Left ventricle myocardium inferior (tissue), 1 donor: ENCODE measurements at regions not wholly inside any gene's neighbourhood (a gene's known extent, or its start where the extent isn't known, plus 50 kb on each side); places are given as distances from the start of the nearest gene placed in this dataset.
"Not testable (repeated sequence)": the region's sequence is repeated elsewhere in the genome, so short reads cannot be mapped to it uniquely, and the experiment has no call there.

ENCODE experiments used
- DNase-seq: peaks from one replicate; pipeline ENCODE4 v3.0.0-alpha.2; 2020
- H3K27ac ChIP-seq: fragments of 200-600 bp; replicated peaks from 2 replicates; pipeline ENCODE4 v1.8.0; 2021
- H3K27me3 ChIP-seq: fragments of 200-600 bp; 2 replicates; pipeline ENCODE4 v1.8.0; 2021; ENCODE audit warnings: low read depth
- H3K36me3 ChIP-seq: fragments of 200-600 bp; 2 replicates; pipeline ENCODE4 v1.8.0; 2021
- H3K4me1 ChIP-seq: fragments of 200-600 bp; 2 replicates; pipeline ENCODE4 v1.8.0; 2021
- H3K4me3 ChIP-seq: fragments of 200-600 bp; 2 replicates; pipeline ENCODE4 v1.8.0; 2021; ENCODE audit warnings: mild to moderate bottlenecking, moderate library complexity
- H3K9me3 ChIP-seq: fragments of 200-600 bp; replicated peaks from 2 replicates; pipeline ENCODE4 v1.8.0; 2021
- CTCF ChIP-seq: fragments of 200-600 bp; IDR thresholded peaks from 2 replicates; pipeline ENCODE4 v1.8.0; 2021; ENCODE audit warnings: antibody characterized with exemption, mild to moderate bottlenecking, borderline replicate concordance
- intact Hi-C: fragments of 100-400 bp; cut with micrococcal nuclease; formaldehyde crosslinking; loops from one replicate; pipeline ENCODE4 v1.11.0; 2022
- donor health status: DM: no; HTN: yes; CAD: no; lungs with severe emphysema.

DNA sequence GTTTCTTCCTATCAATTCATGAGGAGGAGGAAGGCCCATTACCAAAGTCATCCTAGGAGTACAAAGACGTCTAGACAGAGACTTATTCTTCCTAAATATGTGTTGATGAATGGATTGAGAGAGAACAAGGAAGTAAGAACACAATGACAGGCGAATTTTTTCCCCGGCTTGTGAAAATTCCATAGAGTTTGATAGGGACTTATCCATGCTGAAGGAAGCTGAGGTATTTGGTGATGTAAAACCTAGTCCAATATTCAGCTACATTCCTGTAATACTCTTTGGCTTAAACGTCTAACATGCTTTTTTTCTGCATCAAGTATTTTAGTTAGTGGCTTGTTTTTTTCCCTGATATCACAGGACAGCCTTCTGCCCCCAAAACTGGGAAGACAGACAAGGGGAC, 121.9 kb upstream of the MYT1L start:
- no peak for TF ChIP-seq CTCF
- no peaks in the 10 kb centered on the region for H3K4me1 ChIP-seq

DNA sequence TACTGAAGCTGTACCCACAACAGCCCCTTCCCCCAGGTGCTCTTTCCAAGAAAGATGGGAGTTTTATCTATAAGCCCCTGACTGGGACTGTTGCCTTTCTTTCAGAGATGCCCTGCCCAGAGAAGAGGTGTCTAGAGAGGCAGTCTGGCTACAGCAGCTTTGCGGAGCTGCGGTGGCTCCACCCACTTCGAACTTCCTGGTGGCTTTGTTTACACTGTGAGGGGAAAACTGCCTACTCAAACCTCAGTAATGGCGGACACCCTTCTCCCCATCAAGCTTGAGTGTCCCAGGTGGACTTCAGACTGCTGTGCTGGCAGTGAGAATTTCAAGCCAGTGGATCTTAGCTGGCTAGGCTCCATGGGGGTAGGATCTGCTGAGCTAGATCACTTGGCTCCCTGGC, 120.2 kb upstream of the MYT1L start:
- H3K4me1 ChIP-seq, H3K27ac ChIP-seq, intact Hi-C loops, H3K36me3 ChIP-seq, DNase-seq, H3K9me3 ChIP-seq, H3K4me3 ChIP-seq: not testable (repeated sequence)
- H3K27me3 ChIP-seq, result peaks cover 25% of the 10 kb centered on the region

More for the DNA sequence above, 121.9 kb upstream of the MYT1L start:
- Histone ChIP-seq H3K9me3 (no peaks in the 10 kb centered on the region), H3K27me3 (peaks cover 25% of the 10 kb centered on the region), H3K4me3 (no peak overlapping the region), H3K36me3 (no peaks in the 10 kb centered on the region), H3K27ac (no peak overlapping the region)
- intact Hi-C loops, result no loop called here
- no peak for DNase-seq

DNA sequence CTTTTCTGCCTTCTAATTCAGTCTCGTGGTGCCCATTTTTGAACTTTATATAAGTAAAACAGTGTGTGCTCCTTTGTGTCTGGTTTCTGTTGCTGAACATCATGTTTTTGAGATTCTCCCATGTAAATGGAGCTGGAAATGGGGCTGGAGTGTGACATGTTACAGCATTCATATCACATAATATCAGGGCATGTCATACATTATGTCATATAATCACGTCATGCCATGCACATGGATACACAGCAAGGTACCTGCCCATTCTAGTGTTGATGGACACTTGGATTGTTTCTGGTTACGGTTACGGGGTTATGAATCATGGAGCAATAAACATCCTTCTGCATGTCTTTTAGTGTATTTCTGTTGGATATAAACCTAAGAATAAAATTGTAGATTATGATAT, 117.1 kb upstream of the MYT1L start:
- Histone ChIP-seq H3K27ac (no peak overlapping the region), H3K4me3 (no peak overlapping the region), H3K9me3 (no peaks in the 10 kb centered on the region), H3K36me3 (no peaks in the 10 kb centered on the region), H3K4me1 (no peaks in the 10 kb centered on the region), H3K27me3 (peaks cover 19% of the 10 kb centered on the region)
- intact Hi-C loops, result no loop called here
- no peak for TF ChIP-seq CTCF
- DNase-seq, result no peak

DNA sequence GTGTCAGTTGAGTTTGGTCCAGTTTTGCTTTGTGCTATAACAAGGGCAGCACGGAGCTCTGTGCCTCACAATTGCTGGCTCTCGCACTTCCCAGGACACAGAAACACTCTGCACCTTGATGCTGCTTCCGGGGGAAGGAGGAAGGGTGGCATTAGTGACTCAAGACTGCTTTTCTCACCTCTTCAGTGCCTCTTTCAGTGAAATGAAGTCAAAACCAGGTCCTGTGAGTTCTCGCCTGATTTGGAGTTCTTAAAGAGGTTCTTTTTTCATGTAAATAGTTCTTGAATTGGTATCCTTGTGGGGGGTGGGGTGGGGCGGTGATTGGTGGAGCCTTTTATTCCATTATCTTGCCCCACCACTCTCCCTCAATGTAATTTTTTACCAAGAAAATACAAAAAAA, 91.5 kb upstream of the MYT1L start:
- Histone ChIP-seq H3K4me3 (no peak overlapping the region), H3K36me3 (no peaks in the 10 kb centered on the region), H3K9me3 (no peaks in the 10 kb centered on the region), H3K4me1 (no peaks in the 10 kb centered on the region), H3K27me3 (peaks cover 21% of the 10 kb centered on the region), H3K27ac (no peak overlapping the region)
- no peak for TF ChIP-seq CTCF
- no peak for DNase-seq
- intact Hi-C loops, result no loop called here

DNA sequence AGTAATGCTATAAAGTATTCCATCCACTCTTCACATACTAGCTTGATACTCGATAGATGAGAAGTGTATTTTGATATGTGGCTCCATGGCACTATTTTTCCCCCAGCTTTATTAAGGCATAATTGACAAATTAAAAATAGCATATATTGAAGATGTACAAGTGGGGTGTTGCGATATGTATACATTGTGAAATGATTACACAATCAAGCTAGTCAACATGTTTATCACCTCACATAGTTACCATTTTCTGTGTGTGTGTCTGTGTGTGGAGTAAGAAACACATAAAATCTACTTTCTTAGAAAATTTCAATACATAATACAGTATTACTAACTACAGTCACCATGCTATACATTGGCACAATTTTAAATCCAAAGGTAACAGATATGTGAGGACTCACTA, 82.5 kb upstream of the MYT1L start:
- peaks cover 11% of the 10 kb centered on the region for H3K27me3 ChIP-seq
- H3K36me3 ChIP-seq, result no peaks in the 10 kb centered on the region
- no peak for TF ChIP-seq CTCF
- no peak overlapping the region for H3K4me3 ChIP-seq
- intact Hi-C loops, result no loop called here
- H3K9me3 ChIP-seq, result no peaks in the 10 kb centered on the region
- no peaks in the 10 kb centered on the region for H3K4me1 ChIP-seq
- DNase-seq, result no peak
- H3K27ac ChIP-seq, result no peak overlapping the region

GRCh38 chr2:2410987-2411386, 79.9 kb upstream of the MYT1L start:
- no peak for TF ChIP-seq CTCF
- Histone ChIP-seq H3K27me3 (peaks cover 5% of the 10 kb centered on the region), H3K27ac (no peak overlapping the region), H3K4me3 (no peak overlapping the region), H3K4me1 (no peaks in the 10 kb centered on the region), H3K9me3 (peaks cover 16% of the 10 kb centered on the region), H3K36me3 (no peaks in the 10 kb centered on the region)
- intact Hi-C loops, result no loop called here
- no peak for DNase-seq
